Skin epidermis (tissue), 12 donors: ENCODE measurements at regions not wholly inside any gene's neighbourhood (a gene's known extent, or its start where the extent isn't known, plus 50 kb on each side); places are given as distances from the start of the nearest gene placed in this dataset.
"Not testable (repeated sequence)": the region's sequence is repeated elsewhere in the genome, so short reads cannot be mapped to it uniquely, and the experiment has no call there.

Experiments used
- H3K27ac ChIP-seq, 21 experiments: fragments of 200-600 bp; sonication (generic) in 11 of 21; one replicate each; pipeline ENCODE4 v1.5.0; 2020; ENCODE audit warnings: mild to moderate bottlenecking in 3 of 21, inconsistent platforms in 2 of 21, moderate library complexity in 2 of 21
- H3K4me3 ChIP-seq, 7 experiments: fragments of 200-600 bp; sonication (generic) in 2 of 7; one replicate each; pipeline ENCODE4 v1.5.0; 2020; ENCODE audit warnings: inconsistent platforms in 2 of 7, mild to moderate bottlenecking in 2 of 7, moderate library complexity in 1 of 7

GRCh38 chr12:82300611-82301010 lies 57.6 kb downstream of the CCDC59 start:
- H3K27ac ChIP-seq: no peak overlapping the region
- H3K4me3 ChIP-seq: no peak overlapping the region

DNA sequence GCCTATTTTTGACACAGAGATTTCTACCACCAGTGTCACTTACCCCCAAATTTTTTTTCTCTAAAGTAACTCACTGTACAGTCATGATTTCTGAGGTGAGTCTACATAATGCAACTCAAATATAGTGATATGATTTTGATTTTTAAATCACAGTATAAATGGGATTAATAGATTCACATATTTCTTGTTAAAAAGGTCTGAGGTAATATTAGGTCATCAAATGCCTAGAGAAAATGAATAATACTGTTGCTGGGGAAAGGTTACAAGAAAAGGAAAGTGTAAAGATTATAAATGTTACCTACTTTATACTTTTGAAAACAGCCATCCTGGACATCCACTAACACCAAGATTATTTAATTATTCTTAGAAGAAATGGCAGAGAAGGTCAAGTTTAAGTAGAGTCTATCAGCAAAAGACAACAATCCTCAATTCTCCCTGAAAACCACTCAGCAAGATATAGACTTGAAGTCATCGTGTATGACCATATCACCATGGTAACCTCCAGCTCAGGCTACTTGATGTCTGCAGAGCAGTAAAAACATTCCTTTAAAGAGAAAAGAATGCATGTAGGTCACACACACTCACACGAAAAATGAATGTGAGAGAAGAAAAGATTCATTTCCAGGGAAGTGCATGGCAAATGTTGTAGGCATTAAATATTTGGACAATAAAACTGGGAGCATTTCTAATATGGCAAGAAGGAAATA lies 58.7 kb downstream of the CCDC59 start:
- Histone ChIP-seq H3K4me3 (no peak overlapping the region), H3K27ac (no peak overlapping the region)

DNA sequence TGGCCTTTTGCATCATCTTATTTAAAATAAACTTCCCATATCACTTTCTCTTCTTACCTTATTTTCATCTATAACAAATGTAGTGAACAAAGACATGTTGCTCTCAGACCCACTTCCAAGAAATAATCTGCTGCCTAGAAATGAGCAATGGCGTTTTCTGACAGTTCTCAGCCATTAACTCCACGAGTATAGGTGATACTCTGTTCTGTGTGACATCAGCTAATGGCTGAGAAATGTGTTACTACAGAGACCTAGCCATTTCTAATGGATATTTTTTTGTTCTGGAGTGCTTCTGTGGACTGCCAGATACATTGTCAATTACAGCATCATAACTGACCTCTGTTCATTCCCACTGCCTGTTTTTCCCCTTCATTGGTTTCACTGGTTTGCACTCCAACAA lies 67.8 kb downstream of the CCDC59 start:
- no peak overlapping the region for H3K4me3 ChIP-seq
- no peak overlapping the region for H3K27ac ChIP-seq

GRCh38 chr12:82281335-82281734 lies 76.9 kb downstream of the CCDC59 start:
- H3K27ac ChIP-seq: not testable (repeated sequence)

GRCh38 chr12:82279536-82280058 lies 78.6 kb downstream of the CCDC59 start:
- Histone ChIP-seq H3K27ac (no peak overlapping the region), H3K4me3 (no peak overlapping the region)

More at GRCh38 chr12:82281335-82281734, 76.9 kb downstream of the CCDC59 start:
- H3K4me3 ChIP-seq: not testable (repeated sequence)

- H3K27ac ChIP-seq: no peak overlapping the region
- no peak overlapping the region for H3K4me3 ChIP-seq
These were observed 80.6 kb downstream of the CCDC59 start for GRCh38 chr12:82277582-82277981.

GRCh38 chr12:82242729-82243128 lies 115.5 kb downstream of the CCDC59 start:
- Histone ChIP-seq H3K27ac (no peak overlapping the region), H3K4me3 (no peak overlapping the region)

DNA sequence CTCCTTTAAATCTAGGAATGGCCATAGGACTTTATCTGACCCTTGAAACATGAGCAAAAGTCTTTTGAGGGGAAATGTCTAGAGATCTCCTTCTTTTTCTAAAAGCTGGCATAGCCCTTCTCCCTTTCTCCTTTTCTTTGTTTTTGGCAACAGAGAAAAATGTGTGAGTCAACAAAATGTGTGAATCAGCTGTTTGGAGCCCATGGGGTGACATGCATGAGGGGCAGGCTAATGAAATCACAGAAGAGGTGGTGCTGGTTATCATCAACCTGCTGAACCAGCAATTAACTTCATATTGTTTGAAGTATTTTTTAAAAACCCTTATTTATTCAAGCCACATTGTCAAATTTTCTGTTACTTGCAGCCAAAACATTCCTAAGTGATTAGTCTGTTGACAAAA lies 132.3 kb downstream of the CCDC59 start:
- Histone ChIP-seq H3K4me3 (no peak overlapping the region), H3K27ac (no peak overlapping the region)

DNA sequence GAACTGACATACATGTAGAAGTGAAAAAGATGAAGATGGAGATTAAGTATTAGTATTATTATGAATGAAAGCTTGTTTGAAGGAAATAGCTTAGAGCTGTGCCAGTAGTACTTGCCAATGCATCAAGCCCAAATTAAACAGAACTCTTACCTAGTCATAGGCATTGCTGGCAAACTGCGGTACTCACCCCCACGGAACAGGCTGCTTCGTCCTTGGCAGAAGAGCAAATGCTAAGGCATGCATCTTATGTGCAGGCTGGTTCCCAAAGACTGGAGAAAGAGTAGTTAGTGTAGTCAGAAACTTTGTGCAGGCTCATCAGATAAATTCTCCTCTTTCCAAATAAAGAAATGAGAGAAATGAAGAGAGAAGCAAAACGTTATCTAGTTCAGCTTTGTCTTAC lies 134.8 kb downstream of the CCDC59 start:
- H3K4me3 ChIP-seq: no peak overlapping the region
- H3K27ac ChIP-seq: no peak overlapping the region

GRCh38 chr12:82216475-82216874 lies 141.7 kb downstream of the CCDC59 start:
- H3K4me3 ChIP-seq: no peak overlapping the region
- H3K27ac ChIP-seq: no peak overlapping the region

DNA sequence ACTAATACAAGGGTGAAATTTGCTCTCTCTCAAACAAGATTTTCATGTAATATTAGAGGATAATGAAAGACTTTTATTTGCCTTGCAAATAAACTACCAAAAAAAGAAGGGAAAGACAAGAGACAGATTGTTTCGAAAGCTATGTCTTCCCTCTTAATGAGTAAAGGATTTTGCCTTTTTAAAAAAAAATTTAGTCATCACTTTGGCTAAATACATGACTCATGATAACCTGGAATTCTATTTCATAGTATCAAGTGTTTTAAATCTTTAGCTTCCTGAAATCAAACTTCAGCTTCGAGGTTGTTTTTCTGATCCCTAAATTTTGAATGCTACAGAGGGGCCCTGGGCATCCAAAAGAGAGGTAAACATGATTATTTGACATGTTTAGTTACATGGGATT lies 144.4 kb downstream of the CCDC59 start:
- Histone ChIP-seq H3K27ac (no peak overlapping the region), H3K4me3 (no peak overlapping the region)

- H3K4me3 ChIP-seq: no peak overlapping the region
- H3K27ac ChIP-seq: no peak overlapping the region
These were observed 147.3 kb downstream of the CCDC59 start for GRCh38 chr12:82210882-82211281.

- no peak overlapping the region for H3K27ac ChIP-seq
- H3K4me3 ChIP-seq: no peak overlapping the region
These were observed 148.7 kb downstream of the CCDC59 start for GRCh38 chr12:82209533-82209932.

- Histone ChIP-seq H3K27ac (no peak overlapping the region), H3K4me3 (no peak overlapping the region)
These were observed 150.6 kb downstream of the CCDC59 start for GRCh38 chr12:82207556-82207955.

- Histone ChIP-seq H3K27ac (no peak overlapping the region), H3K4me3 (no peak overlapping the region)
These were observed 155.1 kb downstream of the CCDC59 start for GRCh38 chr12:82203086-82203485.

DNA sequence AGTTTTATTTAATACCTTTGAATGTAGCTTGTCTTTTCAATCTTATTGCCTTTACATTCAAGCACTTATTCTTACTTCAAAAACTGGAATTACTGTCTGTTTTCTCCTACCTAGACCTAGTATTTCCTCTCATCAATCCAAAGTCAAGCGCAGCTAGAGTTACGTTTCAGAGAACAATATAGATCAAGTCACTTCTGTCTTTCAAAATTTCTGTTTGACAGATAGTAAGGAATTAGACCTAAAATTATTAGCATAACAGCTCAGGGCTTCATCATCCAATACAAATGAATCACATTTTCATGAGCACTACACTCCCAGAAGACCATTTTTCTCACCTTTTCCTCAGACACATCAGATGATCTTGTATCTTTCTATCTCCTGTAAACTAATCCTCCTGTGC lies 170.6 kb downstream of the CCDC59 start:
- Histone ChIP-seq H3K4me3 (no peak overlapping the region), H3K27ac (no peak overlapping the region)

- H3K4me3 ChIP-seq: no peak overlapping the region
- H3K27ac ChIP-seq: no peak overlapping the region
These were observed 171.2 kb downstream of the CCDC59 start for GRCh38 chr12:82187011-82187410.

DNA sequence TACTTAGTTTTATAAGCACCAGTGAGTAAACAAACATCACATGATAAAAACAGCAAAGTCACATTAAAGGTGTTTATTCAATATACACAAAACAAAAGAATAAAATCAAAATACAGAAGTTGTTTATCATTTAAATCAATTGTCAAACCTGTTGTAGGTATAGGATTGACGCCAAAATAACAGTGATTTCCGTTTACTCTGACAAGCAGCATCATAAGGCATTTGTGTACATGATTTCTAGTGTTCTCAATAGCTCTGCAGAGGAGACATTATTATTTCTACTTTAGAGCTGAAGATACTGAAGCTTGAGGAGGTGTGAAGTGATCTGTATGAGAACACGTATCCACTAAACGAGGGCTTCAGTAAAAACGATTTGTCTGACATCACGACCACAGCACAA lies 171.9 kb downstream of the CCDC59 start:
- Histone ChIP-seq H3K4me3 (no peak overlapping the region), H3K27ac (no peak overlapping the region)

- Histone ChIP-seq H3K4me3 (no peak overlapping the region), H3K27ac (no peak overlapping the region)
These were observed 173.3 kb downstream of the CCDC59 start for GRCh38 chr12:82184844-82185243.

DNA sequence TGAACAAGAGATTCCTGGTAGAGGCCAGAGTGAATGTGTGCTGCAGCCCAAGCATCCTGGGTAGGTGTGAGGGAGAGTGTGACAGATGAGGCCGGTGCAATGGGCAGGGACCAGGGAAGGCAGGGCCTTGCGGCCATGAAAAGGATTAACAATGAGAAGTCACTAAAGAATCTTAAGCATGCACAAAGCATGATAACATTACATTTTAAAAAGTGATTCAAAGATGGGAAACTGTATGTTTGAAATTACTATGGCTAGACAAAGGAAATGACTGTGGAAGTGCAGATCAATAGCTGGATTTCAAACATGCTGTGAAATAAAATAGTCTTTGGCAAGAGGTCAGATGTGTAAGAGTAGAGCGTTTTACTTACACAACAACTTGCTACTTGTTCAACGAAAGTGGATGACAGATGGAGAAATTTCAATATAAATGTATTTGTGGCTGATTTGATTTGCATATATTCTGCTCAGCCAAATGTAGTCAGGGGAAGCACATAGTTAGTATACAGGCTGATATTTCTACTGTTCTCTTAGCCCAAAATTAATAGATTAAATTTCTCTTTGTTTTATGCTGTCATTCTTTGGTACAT lies 175.5 kb downstream of the CCDC59 start:
- Histone ChIP-seq H3K4me3 (no peak overlapping the region), H3K27ac (no peak overlapping the region)

DNA sequence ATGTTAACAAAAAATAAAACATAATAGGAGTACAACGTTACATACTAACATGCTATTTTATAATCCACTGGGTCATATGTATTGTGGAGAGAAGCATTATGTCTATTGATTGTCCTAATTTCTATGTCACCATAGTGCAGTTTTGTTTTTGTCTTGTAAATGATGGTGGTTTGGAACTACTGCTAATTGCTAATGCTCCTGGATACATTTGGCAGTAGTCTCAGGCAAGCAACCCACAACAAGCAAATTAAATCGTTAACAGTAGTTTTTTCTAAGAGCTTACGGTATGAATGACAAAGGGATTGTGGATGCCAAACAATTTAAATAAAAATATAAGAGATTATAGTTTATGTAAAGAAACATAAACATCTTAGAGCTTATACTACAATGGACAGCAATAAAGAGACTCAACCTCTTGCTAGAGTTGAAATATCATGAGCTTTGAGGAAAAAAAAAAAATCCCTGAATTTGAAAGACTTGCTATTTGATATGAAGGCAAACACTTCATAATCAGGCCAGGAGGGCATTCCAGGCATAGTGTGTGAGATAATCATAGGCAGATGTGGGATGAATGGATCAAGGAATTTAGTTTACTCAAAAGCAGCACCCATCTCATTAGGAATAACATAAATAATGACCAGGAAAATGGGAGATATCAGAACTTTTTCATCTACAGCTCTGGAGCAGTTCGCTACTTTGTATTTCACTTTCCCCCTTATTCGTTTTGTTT lies 181.3 kb downstream of the CCDC59 start:
- Histone ChIP-seq H3K4me3 (no peak overlapping the region), H3K27ac (no peak overlapping the region)
